Fibroblast of peridontal ligament (primary cell): ENCODE measurements at regions not wholly inside any gene's neighbourhood (a gene's known extent, or its start where the extent isn't known, plus 50 kb on each side); places are given as distances from the start of the nearest gene placed in this dataset.
"Not testable (repeated sequence)": the region's sequence is repeated elsewhere in the genome, so short reads cannot be mapped to it uniquely, and the experiment has no call there.

Experiments used
- DNase-seq: peaks from one replicate; pipeline ENCODE4 v3.0.0-alpha.2; 2010; ENCODE audit errors: extremely low read depth

- DNase-seq, result no peak
Observed at GRCh38 chr2:129404000-129404685, 575.3 kb upstream of the RAB6C start.

- no peak for DNase-seq
Observed at GRCh38 chr2:129408570-129408969, 570.9 kb upstream of the RAB6C start.

GRCh38 chr2:129417041-129417440 lies 562.4 kb upstream of the RAB6C start:
- not testable (repeated sequence) for DNase-seq

- no peak for DNase-seq
Observed at GRCh38 chr2:129422028-129422427, 557.4 kb upstream of the RAB6C start.

GRCh38 chr2:129428086-129428660 lies 551.3 kb upstream of the RAB6C start:
- no peak for DNase-seq

GRCh38 chr2:129430911-129431310 lies 548.6 kb upstream of the RAB6C start:
- DNase-seq, result no peak

- no peak for DNase-seq
Observed at GRCh38 chr2:129431881-129432280, 547.6 kb upstream of the RAB6C start.

- no peak for DNase-seq
Observed at GRCh38 chr2:129436809-129437208, 542.7 kb upstream of the RAB6C start.

- DNase-seq, result no peak
Observed at GRCh38 chr2:129437725-129438124, 541.7 kb upstream of the RAB6C start.

GRCh38 chr2:129438501-129439057 lies 540.9 kb upstream of the RAB6C start:
- DNase-seq, result no peak

GRCh38 chr2:129439406-129440302 lies 539.8 kb upstream of the RAB6C start:
- DNase-seq, result no peak

GRCh38 chr2:129441610-129442009 lies 537.9 kb upstream of the RAB6C start:
- no peak for DNase-seq

- DNase-seq, result no peak
Observed at GRCh38 chr2:129443235-129443864, 536.1 kb upstream of the RAB6C start.

- DNase-seq, result no peak
Observed at GRCh38 chr2:129443865-129444739, 535.4 kb upstream of the RAB6C start.

GRCh38 chr2:129444751-129445150 lies 534.7 kb upstream of the RAB6C start:
- no peak for DNase-seq

GRCh38 chr2:129456691-129457090 lies 522.8 kb upstream of the RAB6C start:
- DNase-seq, result no peak

GRCh38 chr2:129457277-129457818 lies 522.1 kb upstream of the RAB6C start:
- no peak for DNase-seq

- no peak for DNase-seq
Observed at GRCh38 chr2:129458006-129458405, 521.5 kb upstream of the RAB6C start.

- no peak for DNase-seq
Observed at GRCh38 chr2:129458436-129458835, 521.0 kb upstream of the RAB6C start.

GRCh38 chr2:129459200-129459876 lies 520.1 kb upstream of the RAB6C start:
- DNase-seq, result no peak
